Muscle of arm (tissue), 1 donor: ENCODE measurements at regions not wholly inside any gene's neighbourhood (a gene's known extent, or its start where the extent isn't known, plus 50 kb on each side); places are given as distances from the start of the nearest gene placed in this dataset.
"Not testable (repeated sequence)": the region's sequence is repeated elsewhere in the genome, so short reads cannot be mapped to it uniquely, and the experiment has no call there.

ENCODE experiments used
- DNase-seq: peaks from one replicate; pipeline ENCODE4 v3.0.0-alpha.2; 2013

GRCh38 chr4:100340512-100341485, 150.5 kb upstream of the DDIT4L start:
- DNase-seq, result no peak

GRCh38 chr4:100339870-100340269, 149.6 kb upstream of the DDIT4L start:
- no peak for DNase-seq

- not testable (repeated sequence) for DNase-seq
These were observed 143.2 kb upstream of the DDIT4L start for GRCh38 chr4:100333491-100333890.

- DNase-seq, result peak; percentile 70
These were observed 127.0 kb upstream of the DDIT4L start for GRCh38 chr4:100317032-100317864.

GRCh38 chr4:100314057-100314456, 123.8 kb upstream of the DDIT4L start:
- no peak for DNase-seq

- DNase-seq, result no peak
These were observed 122.5 kb upstream of the DDIT4L start for GRCh38 chr4:100312615-100313350.

- no peak for DNase-seq
These were observed 120.9 kb upstream of the DDIT4L start for GRCh38 chr4:100311181-100311580.

GRCh38 chr4:100306018-100306417, 115.8 kb upstream of the DDIT4L start:
- DNase-seq, result no peak

- no peak for DNase-seq
These were observed 112.1 kb upstream of the DDIT4L start for GRCh38 chr4:100302061-100303026.

GRCh38 chr4:100299046-100299840, 109.0 kb upstream of the DDIT4L start:
- DNase-seq, result peak; percentile 47

- DNase-seq, result no peak
These were observed 105.5 kb upstream of the DDIT4L start for GRCh38 chr4:100295792-100296191.

- DNase-seq, result no peak
These were observed 104.1 kb upstream of the DDIT4L start for GRCh38 chr4:100294356-100294755.

- DNase-seq, result no peak
These were observed 100.3 kb upstream of the DDIT4L start for GRCh38 chr4:100290585-100290984.

- DNase-seq, result no peak
These were observed 99.7 kb upstream of the DDIT4L start for GRCh38 chr4:100289946-100290345.

- DNase-seq, result no peak
These were observed 99.2 kb upstream of the DDIT4L start for GRCh38 chr4:100289530-100289888.

- no peak for DNase-seq
These were observed 98.7 kb upstream of the DDIT4L start for GRCh38 chr4:100288811-100289529.

- no peak for DNase-seq
These were observed 97.9 kb upstream of the DDIT4L start for GRCh38 chr4:100288161-100288560.

GRCh38 chr4:100287534-100287933, 97.3 kb upstream of the DDIT4L start:
- peak; percentile 36 for DNase-seq

- peak; percentile 30 for DNase-seq
These were observed 96.4 kb upstream of the DDIT4L start for GRCh38 chr4:100286636-100287035.
